ENCODE measurements at regions not wholly inside any gene's neighbourhood (a gene's known extent, or its start where the extent isn't known, plus 50 kb on each side); places are given as distances from the start of the nearest gene placed in this dataset.

- no peak for TF ChIP-seq CTCF (IDR thresholded peaks at IDR 0.05)
- TF ChIP-seq POLR2A (IDR thresholded peaks at IDR 0.05): no peak
Measured at GRCh38 chr5:157961176-157961575, 102.2 kb upstream of the CLINT1 start.
